ENCODE measurements at regions not wholly inside any gene's neighbourhood (a gene's known extent, or its start where the extent isn't known, plus 50 kb on each side); places are given as distances from the start of the nearest gene placed in this dataset.

GRCh38 chr10:104582602-104582951 lies 58.5 kb upstream of the SORCS3 start:
- in situ Hi-C loops (cut with HindIII; ENCODE audit: low sequenced_read_pairs): no loop called here
- no peak overlapping the region for H3K4me3 ChIP-seq (ENCODE audit: low read depth, low read length)
- peak; percentile 56 for DNase-seq (ENCODE audit: low read depth, low spot score)
- TF ChIP-seq CTCF (IDR thresholded peaks at IDR 0.05; ENCODE audit: low read depth, low read length): no peak

GRCh38 chr10:104582966-104583365 lies 58.1 kb upstream of the SORCS3 start:
- DNase-seq (ENCODE audit: low read depth, low spot score): no peak
- TF ChIP-seq CTCF (IDR thresholded peaks at IDR 0.05; ENCODE audit: low read depth, low read length): no peak
- no peak overlapping the region for H3K4me3 ChIP-seq (ENCODE audit: low read depth, low read length)
- in situ Hi-C loops (cut with HindIII; ENCODE audit: low sequenced_read_pairs): no loop called here

GRCh38 chr10:104584541-104584940 lies 56.5 kb upstream of the SORCS3 start:
- in situ Hi-C loops (cut with HindIII; ENCODE audit: low sequenced_read_pairs): no loop called here
- no peak for DNase-seq (ENCODE audit: low read depth, low spot score)
- TF ChIP-seq CTCF (IDR thresholded peaks at IDR 0.05; ENCODE audit: low read depth, low read length): no peak
- H3K4me3 ChIP-seq (ENCODE audit: low read depth, low read length): no peak overlapping the region

GRCh38 chr10:104587751-104588150 lies 53.3 kb upstream of the SORCS3 start:
- no peak overlapping the region for H3K4me3 ChIP-seq (ENCODE audit: low read depth, low read length)
- in situ Hi-C loops (cut with HindIII; ENCODE audit: low sequenced_read_pairs): no loop called here
- DNase-seq (ENCODE audit: low read depth, low spot score): no peak
- no peak for TF ChIP-seq CTCF (IDR thresholded peaks at IDR 0.05; ENCODE audit: low read depth, low read length)

- no peak for TF ChIP-seq CTCF (IDR thresholded peaks at IDR 0.05; ENCODE audit: low read depth, low read length)
- DNase-seq (ENCODE audit: low read depth, low spot score): peak; percentile 25
- in situ Hi-C loops (cut with HindIII; ENCODE audit: low sequenced_read_pairs): no loop called here
- H3K4me3 ChIP-seq (ENCODE audit: low read depth, low read length): no peak overlapping the region
These were observed 51.7 kb upstream of the SORCS3 start for GRCh38 chr10:104589431-104589830.

- in situ Hi-C loops (cut with HindIII; ENCODE audit: low sequenced_read_pairs): no loop called here
- no peak for TF ChIP-seq CTCF (IDR thresholded peaks at IDR 0.05; ENCODE audit: low read depth, low read length)
- DNase-seq (ENCODE audit: low read depth, low spot score): peak; percentile 63
- H3K4me3 ChIP-seq (ENCODE audit: low read depth, low read length): no peak overlapping the region
These were observed 51.2 kb upstream of the SORCS3 start for GRCh38 chr10:104589871-104590270.

Data from astrocyte of the spinal cord (primary cell).